ENCODE measurements at regions not wholly inside any gene's neighbourhood (a gene's known extent, or its start where the extent isn't known, plus 50 kb on each side); places are given as distances from the start of the nearest gene placed in this dataset.

DNA sequence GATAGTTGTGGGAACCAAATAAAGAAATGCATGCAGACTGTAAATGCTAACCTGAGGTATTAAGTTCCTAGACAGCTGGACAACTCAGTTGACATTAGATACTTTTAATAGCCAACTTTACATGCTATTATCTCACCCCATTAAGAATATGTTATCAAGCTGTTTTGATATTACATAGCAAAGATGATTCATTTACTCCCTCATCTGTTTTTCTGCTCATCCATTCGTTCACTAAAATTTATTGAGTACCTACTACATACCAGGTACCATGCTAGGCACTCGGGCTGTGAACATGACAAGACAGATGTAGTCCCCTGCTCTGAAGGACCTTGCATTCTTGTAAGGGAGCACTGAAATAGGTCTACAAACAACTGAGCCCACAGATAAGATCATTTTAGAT is 192.4 kb downstream of the DACT1 start:
- TF ChIP-seq POLR2A (IDR thresholded peaks at IDR 0.05), result no peak
- TF ChIP-seq, protein P1, sequence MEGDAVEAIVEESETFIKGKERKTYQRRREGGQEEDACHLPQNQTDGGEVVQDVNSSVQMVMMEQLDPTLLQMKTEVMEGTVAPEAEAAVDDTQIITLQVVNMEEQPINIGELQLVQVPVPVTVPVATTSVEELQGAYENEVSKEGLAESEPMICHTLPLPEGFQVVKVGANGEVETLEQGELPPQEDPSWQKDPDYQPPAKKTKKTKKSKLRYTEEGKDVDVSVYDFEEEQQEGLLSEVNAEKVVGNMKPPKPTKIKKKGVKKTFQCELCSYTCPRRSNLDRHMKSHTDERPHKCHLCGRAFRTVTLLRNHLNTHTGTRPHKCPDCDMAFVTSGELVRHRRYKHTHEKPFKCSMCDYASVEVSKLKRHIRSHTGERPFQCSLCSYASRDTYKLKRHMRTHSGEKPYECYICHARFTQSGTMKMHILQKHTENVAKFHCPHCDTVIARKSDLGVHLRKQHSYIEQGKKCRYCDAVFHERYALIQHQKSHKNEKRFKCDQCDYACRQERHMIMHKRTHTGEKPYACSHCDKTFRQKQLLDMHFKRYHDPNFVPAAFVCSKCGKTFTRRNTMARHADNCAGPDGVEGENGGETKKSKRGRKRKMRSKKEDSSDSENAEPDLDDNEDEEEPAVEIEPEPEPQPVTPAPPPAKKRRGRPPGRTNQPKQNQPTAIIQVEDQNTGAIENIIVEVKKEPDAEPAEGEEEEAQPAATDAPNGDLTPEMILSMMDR (IDR thresholded peaks at IDR 0.05), result no peak
- TF ChIP-seq POLR2AphosphoS5 (IDR thresholded peaks at IDR 0.05; ENCODE audit: insufficient read depth in 1 of 2, low read depth in 1 of 2), result no peak

All from vagina (tissue), 2 donors.